RPMI7951 (cell line): ENCODE measurements at regions not wholly inside any gene's neighbourhood (a gene's known extent, or its start where the extent isn't known, plus 50 kb on each side); places are given as distances from the start of the nearest gene placed in this dataset.
"Not testable (repeated sequence)": the region's sequence is repeated elsewhere in the genome, so short reads cannot be mapped to it uniquely, and the experiment has no call there.

Experiments used
- DNase-seq: peaks from one replicate; pipeline ENCODE4 v3.0.0-alpha.2; 2012; ENCODE audit warnings: low read depth

GRCh38 chr5:100479079-100479688 lies 56.0 kb upstream of the FAM174A start:
- peak; percentile 3 for DNase-seq

- DNase-seq, result no peak
These were observed 63.1 kb upstream of the FAM174A start for GRCh38 chr5:100472091-100472490.

GRCh38 chr5:100469767-100470166 lies 65.4 kb upstream of the FAM174A start:
- no peak for DNase-seq

GRCh38 chr5:100464418-100464817 lies 70.8 kb upstream of the FAM174A start:
- peak; percentile 40 for DNase-seq

DNA sequence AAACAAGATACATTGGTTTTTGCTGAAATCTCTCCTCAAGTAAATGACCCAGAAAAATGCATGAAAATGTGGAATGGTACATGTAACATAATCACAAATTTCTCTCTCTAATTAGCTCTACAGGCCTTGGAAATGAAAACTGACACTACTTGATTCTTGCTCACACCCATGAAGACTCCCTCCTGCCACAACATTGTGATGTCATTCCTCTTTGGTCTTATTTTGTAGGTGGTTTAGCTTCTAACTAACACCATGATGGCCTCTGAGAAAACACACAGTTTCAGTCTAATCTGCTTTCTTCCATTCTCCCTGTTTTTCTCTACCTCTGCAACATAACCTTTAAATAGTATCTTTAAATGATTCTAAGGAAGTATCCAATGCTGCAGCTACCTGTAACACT lies 78.6 kb upstream of the FAM174A start:
- DNase-seq, result no peak

DNA sequence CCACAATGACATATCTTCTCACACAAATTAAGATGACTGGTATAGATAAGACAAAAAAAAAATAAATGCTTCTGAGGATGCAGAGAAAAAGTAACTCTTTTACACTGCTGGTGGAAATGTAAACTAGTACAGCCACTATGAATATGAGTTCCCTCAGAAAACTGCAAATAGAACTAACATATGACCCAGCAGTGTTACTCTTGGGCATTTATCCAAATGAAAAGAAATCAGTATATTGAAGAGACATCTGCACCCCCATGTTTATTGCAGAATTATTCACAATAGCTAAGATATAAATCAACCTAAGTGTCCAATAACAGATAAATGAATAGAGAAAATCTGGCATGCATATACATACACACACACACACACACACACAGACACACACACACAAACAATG lies 83.0 kb upstream of the FAM174A start:
- no peak for DNase-seq

DNA sequence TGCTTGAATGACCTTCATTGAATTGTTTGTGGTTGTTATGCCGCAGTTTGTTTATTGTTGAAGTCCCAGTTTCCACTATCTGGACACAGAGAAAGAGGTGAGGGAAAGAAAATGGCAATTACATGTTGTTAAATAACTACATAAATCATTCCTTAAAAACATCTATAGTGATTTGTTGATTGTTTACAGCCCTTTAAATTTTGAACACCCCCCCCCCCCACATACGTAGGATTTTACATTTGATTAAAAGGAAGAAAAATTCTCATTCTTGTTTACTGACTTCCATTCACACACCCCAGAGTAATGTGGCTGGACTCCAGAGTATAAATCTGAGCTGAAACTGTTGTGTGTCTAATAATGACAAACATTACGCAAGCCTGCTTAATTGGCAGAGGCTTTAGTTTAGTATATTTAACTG lies 87.1 kb upstream of the FAM174A start:
- DNase-seq, result no peak

GRCh38 chr5:100446879-100447430 lies 88.2 kb upstream of the FAM174A start:
- DNase-seq, result no peak

- DNase-seq, result peak; percentile 3
These were observed 90.2 kb upstream of the FAM174A start for GRCh38 chr5:100444961-100445360.

DNA sequence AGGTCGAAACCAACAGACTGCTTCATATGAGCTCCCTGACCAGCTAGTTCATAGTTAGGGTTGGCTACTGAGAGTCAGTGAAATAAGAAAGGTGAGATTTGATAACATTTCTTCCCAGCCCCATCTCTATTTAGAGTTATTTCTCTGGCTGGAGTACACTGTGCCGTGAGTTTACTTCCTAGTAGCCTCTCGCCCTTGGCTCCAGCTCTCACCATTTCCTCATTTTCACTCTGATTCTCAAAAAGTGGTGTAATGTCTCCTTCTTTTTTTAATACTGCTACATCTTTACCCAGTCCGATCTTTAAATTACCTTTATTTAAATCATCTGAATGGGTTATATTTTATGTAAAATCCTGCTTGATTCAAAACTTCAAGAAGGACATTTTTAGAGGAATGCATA lies 100.4 kb upstream of the FAM174A start:
- no peak for DNase-seq

- DNase-seq, result no peak
These were observed 102.4 kb upstream of the FAM174A start for GRCh38 chr5:100432741-100433140.

- peak; percentile 5 for DNase-seq
These were observed 104.6 kb upstream of the FAM174A start for GRCh38 chr5:100430268-100431195.

DNA sequence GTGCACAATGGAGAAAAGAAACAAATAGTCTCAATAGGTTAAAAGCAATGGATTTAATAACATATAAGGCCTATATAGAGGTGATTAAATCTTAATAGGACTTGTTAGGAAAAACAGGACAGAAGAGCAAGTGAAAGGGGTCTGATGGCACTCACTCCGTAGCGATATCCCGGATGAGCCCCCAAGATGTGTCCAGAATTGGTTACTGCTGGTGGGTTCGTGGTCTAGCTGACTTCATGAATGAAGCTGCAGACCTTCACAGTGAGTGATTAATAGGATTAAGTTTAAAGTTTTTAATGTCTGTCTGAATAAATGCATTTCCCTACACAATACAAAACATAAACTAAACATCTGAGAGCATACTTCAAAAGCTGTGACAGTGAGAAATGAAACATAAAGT lies 110.4 kb upstream of the FAM174A start:
- no peak for DNase-seq

GRCh38 chr5:100424017-100424416 lies 111.2 kb upstream of the FAM174A start:
- no peak for DNase-seq

GRCh38 chr5:100423330-100423729 lies 111.8 kb upstream of the FAM174A start:
- DNase-seq, result no peak

- no peak for DNase-seq
These were observed 113.8 kb upstream of the FAM174A start for GRCh38 chr5:100421360-100421759.

DNA sequence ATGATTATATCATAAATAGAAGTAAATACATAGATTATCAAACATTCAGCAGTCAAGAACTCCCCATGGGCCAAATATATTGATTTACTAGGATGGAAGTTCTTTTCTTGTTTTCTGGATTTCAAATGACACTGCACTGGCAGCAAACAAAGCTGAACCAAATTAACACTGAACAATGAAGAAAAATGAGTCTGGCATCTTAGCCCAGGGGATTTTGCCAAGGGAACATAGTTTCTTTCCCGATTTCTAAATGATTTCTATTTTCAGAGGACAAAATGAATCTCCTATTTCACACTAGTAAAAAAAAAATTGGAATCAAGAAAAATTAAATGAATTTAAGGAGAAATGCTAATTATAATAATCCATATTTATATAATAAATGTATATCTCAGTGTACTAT lies 116.9 kb upstream of the FAM174A start:
- DNase-seq, result no peak

GRCh38 chr5:100409660-100410151 lies 125.5 kb upstream of the FAM174A start:
- DNase-seq, result no peak

- no peak for DNase-seq
These were observed 128.1 kb upstream of the FAM174A start for GRCh38 chr5:100407053-100407452.

DNA sequence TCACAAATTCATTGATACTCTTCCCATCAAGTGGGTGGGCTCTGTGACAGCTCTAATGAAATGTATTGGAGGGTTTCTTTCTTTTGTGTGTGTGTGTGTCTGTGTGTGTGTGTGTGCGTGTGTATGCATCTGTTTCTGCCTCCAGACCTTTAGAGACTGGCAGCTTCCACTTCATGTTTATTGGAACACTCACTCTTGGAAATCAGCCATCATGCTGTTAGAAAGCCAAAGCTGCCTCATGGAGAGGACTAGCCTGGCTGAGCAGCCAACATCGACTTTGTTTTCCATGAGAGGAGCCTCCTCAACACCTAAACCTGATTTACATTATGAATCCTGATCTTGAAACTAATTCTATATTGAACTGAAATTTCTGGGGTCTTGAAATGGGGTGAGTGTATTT lies 128.5 kb upstream of the FAM174A start:
- DNase-seq, result no peak

- DNase-seq, result no peak
These were observed 133.1 kb upstream of the FAM174A start for GRCh38 chr5:100402071-100402470.

- no peak for DNase-seq
These were observed 134.0 kb upstream of the FAM174A start for GRCh38 chr5:100401149-100401548.

DNA sequence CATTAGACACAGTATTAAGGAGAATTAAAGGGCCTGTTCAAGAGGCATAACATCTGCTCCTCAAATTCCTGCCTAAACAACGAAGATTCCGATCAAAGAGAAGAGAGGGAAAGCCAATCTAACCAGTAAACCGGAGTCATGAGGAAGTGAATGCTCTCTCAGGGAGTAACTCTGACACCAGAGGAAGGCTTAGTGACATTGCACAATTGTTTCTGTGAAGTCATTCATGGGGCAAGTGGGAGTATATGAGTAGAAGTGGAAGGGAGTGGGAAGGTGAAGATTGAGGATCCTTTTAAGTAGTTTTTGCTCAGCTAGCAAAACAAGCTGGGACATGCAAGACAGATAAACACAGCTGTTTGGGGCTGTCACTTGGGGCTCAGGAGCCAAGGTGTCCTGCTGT lies 136.4 kb upstream of the FAM174A start:
- DNase-seq, result not testable (repeated sequence)
